AG09319 (cell line): ENCODE measurements at regions not wholly inside any gene's neighbourhood (a gene's known extent, or its start where the extent isn't known, plus 50 kb on each side); places are given as distances from the start of the nearest gene placed in this dataset.
"Not testable (repeated sequence)": the region's sequence is repeated elsewhere in the genome, so short reads cannot be mapped to it uniquely, and the experiment has no call there.

Source experiments
- DNase-seq: peaks from one replicate; pipeline ENCODE4 v3.0.0-alpha.2; 2010; ENCODE audit warnings: low read depth; ENCODE audit errors: extremely low read depth
- CTCF ChIP-seq: IDR thresholded peaks from 2 replicates; pipeline ENCODE4 v1.5.1; 2011; ENCODE audit warnings: low read depth, mild to moderate bottlenecking, inconsistent platforms, low read length, moderate library complexity

GRCh38 chr10:123357421-123357930 lies 203.3 kb downstream of the BUB3 start:
- TF ChIP-seq CTCF, result no peak

GRCh38 chr10:123359539-123359938 lies 205.3 kb downstream of the BUB3 start:
- TF ChIP-seq CTCF, result no peak
- DNase-seq, result no peak

More at GRCh38 chr10:123357421-123357930, 203.3 kb downstream of the BUB3 start:
- no peak for DNase-seq

- TF ChIP-seq CTCF, result no peak
Observed at GRCh38 chr10:123361832-123362231, 207.6 kb downstream of the BUB3 start.

GRCh38 chr10:123367195-123367594 lies 213.0 kb downstream of the BUB3 start:
- TF ChIP-seq CTCF, result no peak

More at GRCh38 chr10:123361832-123362231, 207.6 kb downstream of the BUB3 start:
- no peak for DNase-seq

GRCh38 chr10:123371626-123372025 lies 217.4 kb downstream of the BUB3 start:
- DNase-seq, result not testable (repeated sequence)

More at GRCh38 chr10:123367195-123367594, 213.0 kb downstream of the BUB3 start:
- DNase-seq, result no peak

- no peak for TF ChIP-seq CTCF
- no peak for DNase-seq
Observed at GRCh38 chr10:123373591-123373990, 219.4 kb downstream of the BUB3 start.

GRCh38 chr10:123375097-123375496 lies 220.9 kb downstream of the BUB3 start:
- TF ChIP-seq CTCF, result no peak
- no peak for DNase-seq

GRCh38 chr10:123375738-123376137 lies 221.5 kb downstream of the BUB3 start:
- no peak for DNase-seq
- no peak for TF ChIP-seq CTCF
